SH-SY5Y (cell line): ENCODE measurements at regions not wholly inside any gene's neighbourhood (a gene's known extent, or its start where the extent isn't known, plus 50 kb on each side); places are given as distances from the start of the nearest gene placed in this dataset.

ENCODE experiments used
- GATA2 ChIP-seq: IDR thresholded peaks from 2 replicates; pipeline ENCODE4 v1.6.1; 2011; ENCODE audit warnings: mild to moderate bottlenecking, low read depth, low read length
- GATA3 ChIP-seq: IDR thresholded peaks from 2 replicates; pipeline ENCODE4 v1.6.1; 2011; ENCODE audit warnings: low read depth, mild to moderate bottlenecking, low read length, moderate library complexity

GRCh38 chr6:82679232-82679631, 315.6 kb downstream of the TPBG start:
- no peak for TF ChIP-seq GATA2
- no peak for TF ChIP-seq GATA3
